NOMO-1 (cell line): ENCODE measurements at regions not wholly inside any gene's neighbourhood (a gene's known extent, or its start where the extent isn't known, plus 50 kb on each side); places are given as distances from the start of the nearest gene placed in this dataset.
"Not testable (repeated sequence)": the region's sequence is repeated elsewhere in the genome, so short reads cannot be mapped to it uniquely, and the experiment has no call there.

ENCODE experiments used
- DNase-seq, 2 experiments: peaks; one replicate each; lab custom pipeline; 2025; ENCODE audit not compliant: unreplicated experiment in 2 of 2; lab: John Stamatoyannopoulos, UW

DNA sequence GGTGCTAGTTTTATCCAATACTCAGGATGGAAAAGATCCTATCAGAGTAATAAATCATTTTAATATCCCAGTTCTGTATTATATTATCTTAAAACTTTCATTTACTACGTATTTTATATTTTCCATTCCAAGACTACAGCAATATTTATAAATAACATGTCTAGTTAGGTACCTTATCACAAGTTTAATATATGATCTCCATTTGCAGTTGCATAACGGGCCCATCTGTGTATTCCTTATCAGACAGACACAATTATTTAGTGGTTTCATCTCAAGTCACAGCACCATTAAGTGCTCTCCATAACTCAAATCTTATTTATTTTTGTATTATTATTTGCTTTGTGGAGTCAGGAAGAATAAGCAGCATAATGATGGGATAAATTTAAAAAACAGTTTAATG lies 333.9 kb downstream of the SH2D1A start:
- DNase-seq: no peak

DNA sequence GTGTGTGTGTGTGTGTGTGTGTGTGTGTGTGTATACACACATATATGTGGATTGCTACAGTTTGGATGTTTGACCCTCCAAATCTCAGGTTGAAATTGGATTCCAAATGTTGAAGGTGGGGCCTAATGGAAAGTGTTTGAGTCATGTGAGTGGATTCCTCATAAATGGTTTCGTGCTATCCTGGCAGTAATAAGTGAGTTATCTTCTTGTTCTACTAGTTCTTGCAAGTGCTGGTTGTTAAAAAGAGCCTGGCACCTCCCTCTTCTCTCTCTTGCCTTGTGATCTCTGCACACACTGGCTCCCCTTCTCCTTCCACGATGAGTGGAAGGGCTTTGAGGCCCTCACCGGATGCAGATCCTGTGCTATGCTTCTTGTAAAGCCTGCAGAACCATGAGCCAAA lies 344.1 kb downstream of the SH2D1A start:
- DNase-seq: no peak

DNA sequence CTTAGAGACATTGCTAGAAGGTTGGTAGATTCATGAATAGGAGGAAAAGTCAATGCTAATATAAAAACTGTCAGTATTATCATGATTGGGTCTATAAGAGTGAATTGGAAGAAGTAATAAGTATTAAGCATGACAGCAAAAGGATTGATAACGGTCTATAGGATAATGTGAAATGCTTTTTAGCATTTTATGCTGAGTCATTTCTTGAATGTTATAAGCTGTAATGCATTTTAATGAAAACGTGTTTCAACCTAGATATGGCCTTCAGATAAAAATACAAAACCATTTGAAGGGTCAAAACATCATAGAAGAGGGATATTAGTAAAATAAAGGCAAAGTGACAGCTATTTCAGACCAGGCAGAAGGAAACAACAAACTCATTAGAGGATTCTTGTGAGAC lies 353.5 kb downstream of the SH2D1A start:
- DNase-seq: no peak

DNA sequence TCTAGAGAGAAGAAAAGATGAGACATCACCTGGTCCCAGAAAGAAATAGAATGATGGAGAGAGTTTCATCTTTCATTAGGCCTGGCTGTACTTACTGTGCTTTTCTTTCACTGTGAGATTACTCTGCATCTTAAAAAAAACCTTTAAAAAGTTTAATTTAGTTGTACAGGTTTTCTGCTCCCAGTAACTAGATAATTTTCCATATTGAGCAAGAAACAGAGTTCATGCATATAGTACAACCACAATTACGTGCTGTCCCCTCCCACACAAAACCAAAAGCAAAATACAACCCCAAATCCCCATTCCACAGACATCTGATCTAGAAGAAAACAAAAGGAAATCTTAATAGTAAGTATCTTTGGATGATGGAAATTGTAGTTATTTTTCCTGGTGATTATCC lies 371.2 kb downstream of the SH2D1A start:
- no peak for DNase-seq

DNA sequence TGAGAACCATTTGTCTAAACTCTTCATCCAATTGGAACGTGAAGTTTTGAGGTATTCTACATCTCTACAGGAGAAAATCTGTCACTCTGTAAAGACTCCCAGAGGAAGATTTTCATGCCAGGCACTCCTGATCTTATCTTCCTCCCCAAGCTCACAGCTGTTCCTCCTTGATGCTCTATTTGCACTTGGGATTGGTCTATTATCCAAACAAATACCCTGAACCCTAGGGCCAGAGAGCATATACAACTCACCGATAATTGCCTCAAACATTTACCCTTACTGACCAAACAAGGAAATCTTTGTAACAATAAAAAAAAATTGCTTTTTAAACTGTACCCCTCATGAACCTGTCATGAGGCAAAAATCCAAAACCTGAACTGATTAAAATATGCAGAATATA lies 372.7 kb downstream of the SH2D1A start:
- DNase-seq: no peak

DNA sequence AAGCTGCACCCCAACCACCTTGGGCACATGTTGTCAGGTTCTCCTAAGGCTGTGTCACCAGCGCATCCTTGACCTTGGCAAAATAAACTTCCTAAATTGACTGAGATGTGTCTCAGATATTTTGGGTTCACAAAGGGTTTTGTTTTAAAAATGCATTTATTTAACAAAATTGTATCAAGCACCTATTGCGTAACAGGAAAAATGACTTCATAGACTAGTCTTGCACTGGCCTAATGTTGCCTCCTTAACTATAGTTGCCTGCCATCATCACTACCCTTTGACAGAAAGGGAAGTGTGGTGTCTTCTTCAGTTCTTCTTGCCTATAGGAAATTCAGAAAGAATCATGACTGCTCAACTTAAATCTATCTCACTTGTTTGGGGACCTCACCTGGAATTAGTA lies 374.2 kb downstream of the SH2D1A start:
- no peak for DNase-seq

DNA sequence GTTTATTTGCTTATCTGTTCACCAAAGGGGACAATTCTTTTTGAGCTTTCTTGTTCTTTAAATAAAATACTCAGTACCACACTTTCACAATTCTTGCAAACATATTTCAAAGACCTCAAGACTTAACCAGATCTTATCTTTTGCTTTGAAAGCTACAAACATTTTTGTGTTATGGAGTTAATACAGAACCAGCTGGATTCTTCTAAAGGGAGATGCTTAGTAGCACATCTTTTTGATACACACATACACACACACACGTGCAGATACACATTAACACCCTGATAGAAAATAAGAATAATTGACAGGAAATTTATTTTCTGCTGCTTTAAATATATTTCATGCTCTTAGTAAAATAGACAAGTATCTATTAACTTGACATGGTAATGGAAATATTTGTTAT lies 379.1 kb downstream of the SH2D1A start:
- no peak for DNase-seq

DNA sequence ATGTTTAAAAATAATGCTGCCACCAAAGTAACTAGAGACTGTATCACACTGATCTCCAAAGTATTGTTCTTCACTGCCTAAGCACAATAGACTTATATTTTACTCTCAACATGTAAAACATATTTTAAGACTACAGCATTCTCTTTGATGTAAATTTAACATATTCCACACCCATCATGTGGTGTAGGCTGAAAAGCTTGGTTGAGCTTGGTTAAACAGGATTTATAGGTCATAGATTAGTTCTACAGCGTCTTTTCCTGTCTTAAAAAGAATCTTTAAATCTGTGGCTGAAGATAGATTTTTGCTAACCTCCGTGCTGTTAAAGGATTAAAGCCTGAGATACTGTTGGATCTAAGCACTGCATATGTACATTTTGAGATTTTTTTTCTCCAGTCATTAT lies 379.9 kb downstream of the SH2D1A start:
- no peak for DNase-seq

DNA sequence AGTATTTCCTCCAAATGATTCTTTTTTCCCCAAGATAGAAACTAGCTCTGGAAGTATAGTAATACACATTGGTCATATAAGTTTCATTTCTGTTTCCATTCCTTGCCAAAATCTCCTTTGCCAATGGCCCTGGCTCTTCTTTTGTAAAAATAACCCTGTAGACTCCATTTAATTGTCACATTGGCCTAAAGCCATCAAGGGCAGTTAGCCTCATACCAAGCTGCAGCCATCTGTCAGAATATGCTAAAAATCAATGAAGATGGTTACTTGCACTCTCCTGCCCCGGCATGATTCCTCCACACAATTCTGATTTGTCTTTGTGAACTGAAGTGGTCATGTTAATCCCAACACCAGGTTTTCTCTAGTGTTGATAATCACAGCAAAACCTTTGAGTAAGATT lies 380.5 kb downstream of the SH2D1A start:
- no peak for DNase-seq

DNA sequence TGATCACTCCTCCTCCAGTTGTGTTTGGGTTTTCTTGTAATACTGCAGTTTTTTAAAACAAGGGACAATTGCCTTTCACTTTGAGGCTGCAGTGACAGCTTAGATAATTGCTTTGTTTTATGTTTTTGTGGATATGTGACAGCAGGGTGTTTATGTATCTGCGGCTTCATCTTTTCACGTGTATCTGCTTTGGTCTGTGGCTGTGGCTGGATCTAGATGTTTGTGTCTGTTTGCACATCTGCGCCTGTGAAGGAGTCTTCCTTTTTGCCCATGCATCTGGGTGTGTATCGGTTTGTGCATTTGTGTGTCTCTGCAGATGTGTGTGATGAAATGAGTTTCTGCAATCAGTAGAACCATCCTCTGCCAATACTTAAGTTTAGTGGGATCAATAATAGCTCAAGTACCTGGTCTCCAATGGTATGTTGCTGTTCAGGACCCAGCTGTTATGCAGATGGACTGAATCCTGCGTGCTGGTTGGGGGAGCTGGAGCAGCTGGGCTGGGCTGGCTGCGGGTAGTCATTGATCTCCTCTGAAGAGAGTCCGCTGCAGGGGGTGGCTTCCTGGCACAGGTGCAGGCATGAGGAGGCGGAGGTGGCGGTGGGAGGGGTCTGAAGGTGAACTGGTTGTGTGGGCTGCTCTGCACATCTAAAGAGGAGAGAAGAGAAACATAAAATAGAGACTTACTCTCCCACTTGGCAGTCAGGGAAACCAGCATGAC lies 390.3 kb downstream of the SH2D1A start:
- DNase-seq: no peak

DNA sequence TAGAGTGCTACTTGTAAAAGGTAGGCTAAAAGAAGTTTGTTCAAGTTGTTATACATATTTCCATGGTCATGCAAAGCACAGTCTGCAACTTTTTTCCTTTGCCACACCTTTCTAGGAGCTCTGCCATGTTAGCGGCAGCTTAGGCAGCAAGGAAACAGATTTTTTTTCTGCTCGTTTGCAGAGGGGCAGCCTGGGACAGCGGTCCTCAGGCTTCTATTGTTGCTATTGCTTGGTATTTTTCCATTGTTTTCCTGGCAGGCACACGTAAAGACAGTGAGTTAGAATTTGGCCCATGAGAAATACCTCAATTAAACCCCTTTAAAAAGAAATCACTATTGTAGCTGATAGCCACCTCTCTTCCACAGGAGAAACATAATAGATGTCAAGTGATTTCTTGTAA lies 391.4 kb downstream of the SH2D1A start:
- no peak for DNase-seq

DNA sequence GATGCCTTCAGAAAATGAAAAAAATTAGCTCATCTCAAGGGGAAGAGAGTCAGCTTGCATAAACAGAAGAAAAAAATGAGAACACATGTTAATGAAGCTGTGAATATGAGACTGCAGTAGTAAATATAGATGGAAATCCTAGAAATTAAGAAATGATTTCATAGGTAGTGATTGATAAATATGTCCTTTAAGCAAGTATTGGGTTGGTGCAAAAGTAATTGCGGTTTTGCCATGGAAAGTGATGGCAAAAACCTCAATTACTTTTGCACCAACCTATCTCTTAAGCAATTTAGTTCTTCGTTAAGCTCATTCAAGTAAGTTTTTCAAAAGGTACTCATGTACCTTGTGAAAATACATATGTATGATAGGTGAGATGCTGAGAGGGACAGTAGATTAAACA lies 400.9 kb downstream of the SH2D1A start:
- no peak for DNase-seq

DNA sequence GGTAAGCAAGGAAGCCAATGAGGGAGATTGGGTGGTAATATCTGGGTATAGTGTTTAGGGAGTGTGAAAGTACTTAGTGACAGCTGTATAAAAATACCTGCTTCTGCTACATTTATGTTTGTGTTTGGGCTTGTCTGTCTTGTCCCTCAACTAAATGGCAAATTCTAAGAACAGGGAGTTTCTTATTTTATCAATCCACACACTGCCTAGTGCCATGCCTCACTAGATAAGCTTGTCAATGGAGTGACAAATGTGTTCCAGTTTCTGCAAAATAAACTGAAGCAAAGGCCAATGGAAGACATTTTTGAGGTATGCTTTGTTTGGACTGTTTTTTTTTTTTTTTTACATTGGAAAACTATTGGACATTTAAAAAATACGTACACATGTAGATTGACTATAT lies 418.0 kb downstream of the SH2D1A start:
- no peak for DNase-seq

DNA sequence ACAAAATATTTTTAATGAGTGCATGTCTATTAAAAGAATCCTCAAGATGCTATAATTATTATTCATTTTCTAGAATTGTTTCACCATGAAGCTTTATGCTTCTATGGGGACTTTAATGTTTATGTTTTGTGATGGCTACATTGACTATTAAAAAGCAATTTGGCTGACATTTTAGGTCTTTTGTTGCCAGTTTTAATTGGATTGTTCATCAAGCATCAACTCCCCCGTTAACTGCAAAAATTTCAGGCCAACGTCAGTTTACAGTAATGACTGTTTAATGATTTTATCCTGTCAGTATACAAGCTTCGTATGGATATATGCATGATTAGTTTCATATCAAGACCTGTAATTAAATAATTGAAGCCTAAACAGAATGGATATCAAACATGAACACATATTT lies 422.8 kb downstream of the SH2D1A start:
- no peak for DNase-seq

DNA sequence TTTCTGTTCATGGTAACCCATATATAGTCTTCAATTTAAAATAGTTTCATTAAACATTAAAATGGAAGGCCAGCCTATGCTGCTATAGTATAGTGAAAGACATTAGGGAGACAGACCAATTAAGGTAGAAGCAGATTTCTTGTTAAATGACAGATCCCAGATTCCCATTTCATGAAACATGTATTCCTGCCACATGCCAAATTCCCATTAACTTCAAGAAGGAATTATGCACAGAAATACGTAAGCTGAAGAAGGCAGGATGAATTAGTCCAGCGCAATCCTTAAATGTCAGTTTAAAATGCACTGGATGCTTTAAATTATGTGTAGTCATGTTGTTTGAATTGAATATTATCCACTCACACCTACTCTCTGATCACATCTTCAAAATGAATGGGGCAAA lies 424.9 kb downstream of the SH2D1A start:
- no peak for DNase-seq

DNA sequence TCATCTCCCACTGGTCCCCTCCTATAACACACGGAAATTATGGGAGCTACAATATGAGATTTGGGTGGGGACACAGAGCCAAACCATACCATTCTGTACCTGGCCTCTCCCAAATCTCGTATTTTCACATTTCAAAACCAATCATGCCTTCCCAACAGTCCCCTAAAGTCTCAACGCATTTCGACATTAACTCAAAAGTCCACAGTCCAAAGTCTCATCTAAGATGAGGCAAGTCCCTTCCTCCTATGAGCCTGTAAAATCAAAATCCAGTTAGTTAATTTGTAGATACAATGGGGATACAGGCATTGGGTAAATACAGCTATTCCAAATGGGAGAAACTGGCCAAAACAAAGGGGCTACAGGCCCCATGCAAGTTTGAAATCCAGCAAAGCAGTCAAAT lies 441.9 kb downstream of the SH2D1A start:
- not testable (repeated sequence) for DNase-seq

DNA sequence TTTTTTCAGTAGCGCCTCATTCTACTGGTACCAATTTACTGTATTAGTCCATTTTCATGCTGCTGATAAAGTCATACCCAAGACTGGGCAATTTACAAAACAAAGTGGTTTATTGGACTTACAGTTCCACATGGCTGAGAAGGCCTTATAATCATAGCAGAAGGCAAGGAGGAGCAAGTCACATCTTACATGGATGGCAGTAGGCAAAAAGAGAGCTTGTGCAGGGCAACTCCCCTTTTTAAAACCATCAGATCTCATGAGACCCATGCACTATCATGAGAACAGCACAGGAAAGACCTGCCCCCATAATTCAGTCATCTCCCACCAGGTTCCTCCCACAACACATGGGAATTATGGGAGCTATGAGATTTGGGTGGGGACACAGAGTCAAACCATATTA lies 443.5 kb downstream of the SH2D1A start:
- not testable (repeated sequence) for DNase-seq

DNA sequence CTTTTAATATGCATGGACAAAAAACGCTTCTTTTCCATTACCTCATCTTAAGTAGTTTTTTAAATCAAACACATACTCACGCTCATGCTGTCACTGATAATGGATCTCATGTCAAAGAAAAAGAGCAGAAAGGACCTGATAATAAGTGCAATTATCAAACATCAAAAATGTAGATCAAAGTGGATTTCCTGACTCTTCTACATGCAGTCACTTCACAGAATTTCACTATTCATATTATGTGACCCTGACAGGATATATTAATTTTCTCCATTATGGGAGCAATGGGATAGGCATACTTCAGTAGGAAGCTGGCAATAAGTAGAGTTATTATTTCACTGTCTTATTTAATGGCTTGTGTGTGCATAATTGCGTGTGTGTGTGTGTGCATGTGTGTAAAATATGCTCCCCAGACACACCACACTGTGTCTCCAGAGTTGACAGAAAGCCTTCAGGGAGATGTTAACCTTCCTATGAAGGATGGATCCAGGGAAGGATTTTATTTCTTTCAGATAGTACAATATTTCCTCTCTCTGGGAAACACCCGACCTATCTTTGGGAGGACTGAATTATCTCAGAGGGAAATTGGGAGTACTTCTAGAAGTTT lies 445.2 kb downstream of the SH2D1A start:
- DNase-seq: no peak

DNA sequence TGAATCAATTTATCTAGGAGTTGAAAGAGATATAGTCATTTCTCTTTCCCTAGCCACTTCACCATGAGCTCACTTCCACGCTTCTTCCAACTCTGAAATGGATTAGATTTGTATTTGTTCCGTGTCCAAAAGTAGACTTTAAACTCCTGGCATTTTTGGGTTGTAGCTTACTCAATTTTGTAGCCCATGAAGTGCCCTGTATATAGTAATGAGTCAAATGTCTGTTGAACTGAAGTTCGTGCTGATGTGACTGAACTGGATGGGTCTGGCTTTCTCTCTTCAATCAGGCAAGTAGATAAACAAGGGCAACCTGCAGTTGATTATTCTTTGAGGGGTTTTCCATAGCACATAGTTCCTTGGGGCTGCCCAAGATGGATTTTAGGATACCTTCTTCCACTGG lies 450.6 kb downstream of the SH2D1A start:
- DNase-seq: no peak

DNA sequence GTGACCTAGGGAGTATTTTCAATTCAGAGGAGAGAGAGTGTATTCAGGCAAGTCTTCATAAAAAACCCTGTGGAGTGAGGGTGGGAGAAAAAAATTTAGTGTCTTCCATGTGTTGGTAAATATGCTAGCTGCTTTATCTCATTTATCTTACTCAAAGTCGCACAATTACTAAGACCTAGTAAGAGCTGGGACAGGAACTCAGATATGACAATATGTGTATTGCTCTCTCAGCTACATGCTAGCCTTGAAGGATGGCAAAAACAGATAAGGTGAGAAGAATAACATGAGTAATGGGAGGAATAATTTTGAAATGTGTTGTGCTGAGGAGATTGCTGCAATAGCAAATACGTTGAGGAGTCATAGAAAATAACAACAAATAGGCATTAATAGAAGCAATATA lies 458.6 kb downstream of the SH2D1A start:
- no peak for DNase-seq

DNA sequence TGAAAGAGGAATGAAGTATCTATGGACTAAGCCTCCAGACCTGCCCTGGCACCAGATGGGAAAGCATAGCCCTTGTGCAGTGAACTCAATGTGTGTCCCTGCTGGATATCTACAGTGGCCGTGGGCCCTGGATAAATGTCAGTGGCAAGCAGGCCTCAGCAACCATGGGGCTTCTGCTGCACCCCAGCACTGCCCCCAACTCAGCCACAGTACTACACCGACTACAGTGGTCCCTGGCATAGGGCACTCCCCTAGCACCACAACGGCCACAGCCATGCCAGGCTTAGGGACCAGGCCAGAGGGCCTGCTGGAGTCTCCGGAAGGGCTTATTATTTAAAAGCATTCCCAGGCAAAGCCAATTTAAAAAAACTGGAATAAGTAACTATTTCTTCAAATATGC lies 459.1 kb downstream of the SH2D1A start:
- DNase-seq: no peak

DNA sequence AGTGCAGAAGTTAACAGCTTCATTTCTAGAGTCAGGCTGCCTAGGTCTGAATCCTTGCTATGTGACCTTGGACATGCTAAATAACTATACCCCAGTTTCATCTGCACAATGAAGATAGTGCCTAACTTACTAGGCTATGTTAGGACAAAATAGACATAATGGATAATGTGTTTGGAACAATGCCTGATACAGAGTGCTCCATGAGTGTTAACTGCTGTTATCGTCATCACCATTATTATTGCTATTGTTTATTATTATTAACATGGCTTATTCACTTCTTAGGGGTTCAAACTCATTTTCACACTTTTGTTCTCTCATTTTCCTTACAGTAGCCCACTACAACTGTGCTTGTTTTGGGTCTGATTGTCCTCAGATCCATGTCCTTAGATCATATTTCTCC lies 467.7 kb downstream of the SH2D1A start:
- DNase-seq: no peak

DNA sequence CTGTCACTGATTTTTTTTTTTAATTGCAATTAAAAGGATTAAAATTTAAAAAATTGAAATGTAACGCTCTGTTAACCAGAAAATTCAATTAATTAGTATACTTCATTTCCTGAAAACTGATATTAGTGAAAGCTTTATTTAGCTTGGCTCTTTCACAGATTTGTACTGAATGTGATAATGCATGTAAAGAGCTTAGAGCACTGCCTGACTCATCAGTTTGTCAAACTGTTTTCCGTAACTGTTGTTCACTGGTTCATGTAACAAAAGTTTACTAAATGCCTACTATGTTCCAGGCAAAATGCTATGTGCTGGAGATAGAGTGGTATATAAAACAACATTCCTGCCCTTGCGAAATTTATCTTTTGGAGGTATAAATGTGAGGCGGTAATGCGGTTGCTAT lies 471.7 kb downstream of the SH2D1A start:
- DNase-seq: no peak
